Endodermal cell (in vitro differentiated cells): ENCODE measurements at regions not wholly inside any gene's neighbourhood (a gene's known extent, or its start where the extent isn't known, plus 50 kb on each side); places are given as distances from the start of the nearest gene placed in this dataset.

Source experiments
- DNase-seq: peaks from one replicate; pipeline ENCODE4 v3.0.0-alpha.2; 2017
- H3K27ac ChIP-seq: 2 replicates; pipeline ENCODE4 v1.5.1; 2013; ENCODE audit warnings: mild to moderate bottlenecking, low read depth, low read length, moderate library complexity
- H3K27me3 ChIP-seq: 2 replicates; pipeline ENCODE4 v1.6.1; 2013; ENCODE audit warnings: mild to moderate bottlenecking, low read length, moderate library complexity; ENCODE audit not compliant: insufficient read depth, control insufficient read depth, poor library complexity, severe bottlenecking
- H3K36me3 ChIP-seq: 2 replicates; pipeline ENCODE4 v1.7.0; 2013; ENCODE audit warnings: mild to moderate bottlenecking, low read length, moderate library complexity; ENCODE audit not compliant: control insufficient read depth, insufficient read depth
- H3K4me1 ChIP-seq: one replicate; pipeline ENCODE4 v1.7.0; 2013; ENCODE audit warnings: low read length; ENCODE audit not compliant: control insufficient read depth, insufficient read depth
- H3K4me3 ChIP-seq: 2 replicates; pipeline ENCODE4 v1.5.1; 2013; ENCODE audit warnings: mild to moderate bottlenecking, low read length, moderate library complexity
- H3K9ac ChIP-seq: 2 replicates; pipeline ENCODE4 v1.6.1; 2013; ENCODE audit warnings: mild to moderate bottlenecking, low read length, moderate library complexity; ENCODE audit not compliant: poor library complexity, severe bottlenecking; ENCODE audit errors: extremely low read depth
- H3K9me3 ChIP-seq: 2 replicates; pipeline ENCODE4 v1.6.1; 2013; ENCODE audit warnings: mild to moderate bottlenecking, low read length, moderate library complexity; ENCODE audit not compliant: control insufficient read depth
- H3K27ac Mint-ChIP-seq: 2 replicates; pipeline ENCODE4 v1.8.0; 2020; ENCODE audit warnings: mixed read lengths
- H3K27me3 Mint-ChIP-seq: 2 replicates; pipeline ENCODE4 v1.8.0; 2021; ENCODE audit warnings: mild to moderate bottlenecking, mixed read lengths; ENCODE audit not compliant: insufficient read depth
- H3K36me3 Mint-ChIP-seq: 2 replicates; pipeline ENCODE4 v1.8.0; 2020; ENCODE audit warnings: low read depth, mixed read lengths
- H3K4me1 Mint-ChIP-seq: 2 replicates; pipeline ENCODE4 v1.8.0; 2020; ENCODE audit warnings: mixed read lengths
- H3K4me3 Mint-ChIP-seq: 2 replicates; pipeline ENCODE4 v1.8.0; 2020; ENCODE audit warnings: mild to moderate bottlenecking, moderate library complexity, mixed read lengths
- H3K9me3 Mint-ChIP-seq: 2 replicates; pipeline ENCODE4 v1.8.0; 2020; ENCODE audit warnings: mild to moderate bottlenecking, mixed read lengths
- WGBS, 2 experiments: methylation state at CpG; one replicate each; pipeline versions ENCODE4 v1.1.5 to v1.1.7; 2013; ENCODE audit warnings: missing lambda C conversion rate in 2 of 2, mixed read lengths in 1 of 2; ENCODE audit not compliant: insufficient coverage in 1 of 2, insufficient read length in 1 of 2; 5-methylcytosine and 5-hydroxymethylcytosine counted together
- TF ChIP-seq, protein P1 (sequence below): fragments of 200-600 bp; sonication (generic); conservative IDR thresholded peaks from 2 replicates; pipeline ENCODE4 v1.5.0; 2021; ENCODE audit warnings: antibody characterized with exemption, mild to moderate bottlenecking

DNA sequence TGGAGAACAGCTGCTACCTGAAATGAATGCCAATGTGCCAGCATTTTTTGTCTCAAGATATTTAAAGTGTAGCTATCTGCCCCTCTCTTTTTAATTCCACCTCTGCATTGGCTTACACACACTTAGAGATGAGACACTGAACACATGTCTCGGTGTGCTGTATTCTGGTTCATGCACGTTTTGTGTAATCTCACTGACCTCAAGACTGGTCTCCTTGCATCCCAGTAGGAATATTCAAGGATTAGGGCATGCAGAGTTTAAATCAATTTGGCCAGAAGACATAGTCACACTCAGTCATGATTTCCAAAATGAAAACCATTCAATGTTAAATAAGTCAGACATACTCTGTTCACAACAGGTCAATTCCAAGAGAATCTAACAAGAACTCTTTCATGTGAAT lies 561.8 kb upstream of the TUSC1 start:
- 92% methylated on average over 2 of the region's 2 CpGs; no CpG with 5 or more reads in 1 of the 2 experiments for WGBS, 2 experiments
- Histone ChIP-seq H3K4me1 (no peaks in the 10 kb centered on the region), H3K9me3 (no peaks in the 10 kb centered on the region), H3K4me3 (no peak overlapping the region), H3K36me3 (no peaks in the 10 kb centered on the region), H3K27me3 (no peaks in the 10 kb centered on the region), H3K9ac (no peak overlapping the region), H3K27ac (no peak overlapping the region)
- no peak overlapping the region for H3K4me3 Mint-ChIP-seq
- H3K27ac Mint-ChIP-seq: no peak overlapping the region
- H3K4me1 Mint-ChIP-seq: no peaks in the 10 kb centered on the region
- TF ChIP-seq, protein P1, sequence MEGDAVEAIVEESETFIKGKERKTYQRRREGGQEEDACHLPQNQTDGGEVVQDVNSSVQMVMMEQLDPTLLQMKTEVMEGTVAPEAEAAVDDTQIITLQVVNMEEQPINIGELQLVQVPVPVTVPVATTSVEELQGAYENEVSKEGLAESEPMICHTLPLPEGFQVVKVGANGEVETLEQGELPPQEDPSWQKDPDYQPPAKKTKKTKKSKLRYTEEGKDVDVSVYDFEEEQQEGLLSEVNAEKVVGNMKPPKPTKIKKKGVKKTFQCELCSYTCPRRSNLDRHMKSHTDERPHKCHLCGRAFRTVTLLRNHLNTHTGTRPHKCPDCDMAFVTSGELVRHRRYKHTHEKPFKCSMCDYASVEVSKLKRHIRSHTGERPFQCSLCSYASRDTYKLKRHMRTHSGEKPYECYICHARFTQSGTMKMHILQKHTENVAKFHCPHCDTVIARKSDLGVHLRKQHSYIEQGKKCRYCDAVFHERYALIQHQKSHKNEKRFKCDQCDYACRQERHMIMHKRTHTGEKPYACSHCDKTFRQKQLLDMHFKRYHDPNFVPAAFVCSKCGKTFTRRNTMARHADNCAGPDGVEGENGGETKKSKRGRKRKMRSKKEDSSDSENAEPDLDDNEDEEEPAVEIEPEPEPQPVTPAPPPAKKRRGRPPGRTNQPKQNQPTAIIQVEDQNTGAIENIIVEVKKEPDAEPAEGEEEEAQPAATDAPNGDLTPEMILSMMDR: no peak
- no peak for DNase-seq
- H3K9me3 Mint-ChIP-seq: no peaks in the 10 kb centered on the region
- H3K27me3 Mint-ChIP-seq: no peaks in the 10 kb centered on the region
- H3K36me3 Mint-ChIP-seq: no peaks in the 10 kb centered on the region

DNA sequence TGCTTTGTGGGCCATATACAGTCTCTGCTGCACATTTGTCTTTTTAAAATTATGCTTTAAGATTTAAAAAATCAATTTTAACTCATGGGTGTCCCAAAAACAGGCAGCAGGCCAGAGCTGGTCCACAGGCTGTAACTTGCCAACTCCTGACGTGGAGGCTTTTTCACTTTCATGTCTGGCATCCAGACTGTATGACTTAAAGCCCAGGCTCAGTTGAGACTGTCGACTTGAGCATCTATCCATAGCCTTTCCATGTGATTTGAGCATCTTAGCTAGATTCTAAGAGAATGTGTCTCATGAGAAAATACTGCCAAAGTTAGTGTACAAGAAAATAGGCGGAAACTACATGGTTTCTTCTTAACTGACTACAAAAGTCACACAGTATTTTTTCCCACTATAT lies 559.0 kb upstream of the TUSC1 start:
- Mint-ChIP-seq H3K36me3 (no peaks in the 10 kb centered on the region), H3K27me3 (no peaks in the 10 kb centered on the region), H3K9me3 (no peaks in the 10 kb centered on the region), H3K4me3 (no peak overlapping the region), H3K27ac (no peak overlapping the region), H3K4me1 (no peaks in the 10 kb centered on the region)
- Histone ChIP-seq H3K4me1 (no peaks in the 10 kb centered on the region), H3K9ac (no peak overlapping the region), H3K36me3 (no peaks in the 10 kb centered on the region), H3K27ac (no peak overlapping the region), H3K4me3 (no peak overlapping the region), H3K27me3 (no peaks in the 10 kb centered on the region), H3K9me3 (no peaks in the 10 kb centered on the region)
- DNase-seq: no peak
- TF ChIP-seq, protein P1: no peak
- 92 to 96% methylated on average over 2 to 3 of the region's 3 CpGs for whole genome bisulfite sequencing, 2 experiments

DNA sequence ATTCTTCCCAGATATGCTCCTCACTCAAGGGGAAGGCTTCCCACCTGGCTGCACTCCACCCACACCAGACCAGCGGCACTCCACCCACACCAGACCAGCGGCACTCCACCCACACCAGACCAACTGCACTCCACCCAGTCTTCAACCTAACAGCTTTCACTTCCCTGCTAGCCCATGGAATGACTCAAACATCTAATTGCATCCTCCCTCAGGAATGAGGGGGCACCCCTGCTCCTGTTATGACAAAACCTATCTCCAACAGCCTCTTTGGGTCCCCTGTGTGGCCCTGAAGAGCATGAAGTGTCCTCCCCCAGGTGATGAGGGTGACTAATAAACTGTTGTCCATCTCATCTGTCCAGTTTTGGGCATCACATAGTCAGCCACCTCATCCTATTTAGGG lies 556.6 kb upstream of the TUSC1 start:
- Mint-ChIP-seq H3K27ac (no peak overlapping the region), H3K4me3 (no peak overlapping the region), H3K36me3 (no peaks in the 10 kb centered on the region), H3K4me1 (no peaks in the 10 kb centered on the region), H3K27me3 (no peaks in the 10 kb centered on the region), H3K9me3 (no peaks in the 10 kb centered on the region)
- H3K27me3 ChIP-seq: no peaks in the 10 kb centered on the region
- H3K4me3 ChIP-seq: no peak overlapping the region
- no peaks in the 10 kb centered on the region for H3K4me1 ChIP-seq
- H3K27ac ChIP-seq: no peak overlapping the region
- H3K9me3 ChIP-seq: no peaks in the 10 kb centered on the region
- TF ChIP-seq, protein P1: no peak
- WGBS, 2 experiments: 86 to 87% methylated on average over 1 to 2 of the region's 2 CpGs
- no peak for DNase-seq
- no peak overlapping the region for H3K9ac ChIP-seq
- H3K36me3 ChIP-seq: no peaks in the 10 kb centered on the region
